GM04504 (cell line): ENCODE measurements at regions not wholly inside any gene's neighbourhood (a gene's known extent, or its start where the extent isn't known, plus 50 kb on each side); places are given as distances from the start of the nearest gene placed in this dataset.
A peak's percentile ranks its signal among the peaks of the same experiment; 100 is the strongest.

Experiments used
- DNase-seq: peaks from one replicate; pipeline ENCODE4 v3.0.0-alpha.2; 2012; ENCODE audit warnings: low read depth

- no peak for DNase-seq
These were observed 400.0 kb downstream of the SOX9 start for GRCh38 chr17:72520665-72521303.

GRCh38 chr17:72523491-72523890 is 402.7 kb downstream of the SOX9 start:
- no peak for DNase-seq

- no peak for DNase-seq
These were observed 404.6 kb downstream of the SOX9 start for GRCh38 chr17:72525225-72526015.

GRCh38 chr17:72526769-72527168 is 405.9 kb downstream of the SOX9 start:
- DNase-seq = no peak

- no peak for DNase-seq
These were observed 407.0 kb downstream of the SOX9 start for GRCh38 chr17:72527789-72528188.

GRCh38 chr17:72528683-72529082 is 407.9 kb downstream of the SOX9 start:
- DNase-seq = no peak

GRCh38 chr17:72529386-72529785 is 408.6 kb downstream of the SOX9 start:
- DNase-seq = no peak

GRCh38 chr17:72530454-72530853 is 409.6 kb downstream of the SOX9 start:
- no peak for DNase-seq

DNA sequence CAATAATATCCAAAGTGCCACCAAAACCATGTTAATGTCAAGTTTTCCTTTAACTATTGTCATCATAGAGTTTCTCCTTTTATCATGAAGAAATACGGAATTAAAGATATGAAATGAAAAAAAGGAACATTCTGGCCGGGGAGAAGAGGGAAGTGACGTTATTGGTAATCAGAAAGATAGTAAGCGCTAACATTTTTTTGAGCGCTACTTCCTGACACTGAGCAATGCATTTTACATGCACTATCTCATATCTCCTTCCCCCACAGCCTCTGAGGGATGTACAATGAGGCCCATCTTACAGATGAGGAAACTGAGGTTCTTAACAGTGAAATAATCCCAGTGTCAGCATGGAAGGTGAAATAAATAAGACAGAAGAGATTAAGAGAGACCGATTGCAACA is 410.9 kb downstream of the SOX9 start:
- DNase-seq = no peak

- DNase-seq = no peak
These were observed 413.4 kb downstream of the SOX9 start for GRCh38 chr17:72534265-72534664.

GRCh38 chr17:72534776-72535175 is 414.0 kb downstream of the SOX9 start:
- DNase-seq = no peak

DNA sequence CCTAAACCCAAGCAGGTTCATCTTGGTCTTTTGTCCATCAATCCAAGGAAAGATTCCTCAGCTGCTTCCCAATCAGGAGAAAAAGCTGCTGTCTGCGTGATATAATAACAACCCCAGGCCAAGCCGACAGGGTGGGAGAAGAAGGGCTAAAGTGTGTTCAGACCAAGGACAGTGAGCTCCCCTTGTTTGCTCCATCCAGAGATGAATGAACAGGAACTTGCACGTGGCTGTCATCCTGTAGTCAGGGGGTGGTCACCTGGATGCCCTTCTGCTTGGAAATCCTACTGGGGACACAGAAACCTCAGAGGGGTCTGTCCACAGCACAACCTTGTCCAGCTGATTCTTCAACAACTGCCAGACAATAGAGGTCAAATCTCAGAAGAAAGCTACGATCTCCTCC is 414.5 kb downstream of the SOX9 start:
- no peak for DNase-seq

- DNase-seq = no peak
These were observed 415.0 kb downstream of the SOX9 start for GRCh38 chr17:72535779-72536178.

- DNase-seq = no peak
These were observed 416.0 kb downstream of the SOX9 start for GRCh38 chr17:72536788-72537187.

- DNase-seq = no peak
These were observed 417.6 kb downstream of the SOX9 start for GRCh38 chr17:72538443-72538842.

DNA sequence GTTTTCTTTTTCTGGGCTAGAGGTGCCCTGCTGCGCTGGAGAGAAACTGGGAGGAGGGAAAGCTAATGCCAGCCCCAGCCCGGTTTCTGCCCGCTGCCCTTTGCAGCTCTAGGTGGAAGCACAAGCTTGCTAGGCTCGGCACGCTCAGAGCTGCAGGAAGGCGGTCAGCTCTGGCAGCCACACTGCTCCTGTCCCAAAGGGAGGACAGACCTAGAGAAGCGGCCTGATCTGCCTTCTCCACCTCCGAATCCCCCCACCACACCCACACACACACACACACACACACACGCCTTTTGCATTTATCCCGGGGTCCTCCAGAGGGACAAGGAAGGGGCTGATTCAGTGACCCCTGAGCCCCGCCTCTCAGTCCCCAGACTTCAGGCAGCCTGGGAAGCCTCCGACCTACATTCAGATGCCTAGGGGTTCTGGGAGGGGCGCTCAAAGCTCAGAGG is 418.1 kb downstream of the SOX9 start:
- no peak for DNase-seq

DNA sequence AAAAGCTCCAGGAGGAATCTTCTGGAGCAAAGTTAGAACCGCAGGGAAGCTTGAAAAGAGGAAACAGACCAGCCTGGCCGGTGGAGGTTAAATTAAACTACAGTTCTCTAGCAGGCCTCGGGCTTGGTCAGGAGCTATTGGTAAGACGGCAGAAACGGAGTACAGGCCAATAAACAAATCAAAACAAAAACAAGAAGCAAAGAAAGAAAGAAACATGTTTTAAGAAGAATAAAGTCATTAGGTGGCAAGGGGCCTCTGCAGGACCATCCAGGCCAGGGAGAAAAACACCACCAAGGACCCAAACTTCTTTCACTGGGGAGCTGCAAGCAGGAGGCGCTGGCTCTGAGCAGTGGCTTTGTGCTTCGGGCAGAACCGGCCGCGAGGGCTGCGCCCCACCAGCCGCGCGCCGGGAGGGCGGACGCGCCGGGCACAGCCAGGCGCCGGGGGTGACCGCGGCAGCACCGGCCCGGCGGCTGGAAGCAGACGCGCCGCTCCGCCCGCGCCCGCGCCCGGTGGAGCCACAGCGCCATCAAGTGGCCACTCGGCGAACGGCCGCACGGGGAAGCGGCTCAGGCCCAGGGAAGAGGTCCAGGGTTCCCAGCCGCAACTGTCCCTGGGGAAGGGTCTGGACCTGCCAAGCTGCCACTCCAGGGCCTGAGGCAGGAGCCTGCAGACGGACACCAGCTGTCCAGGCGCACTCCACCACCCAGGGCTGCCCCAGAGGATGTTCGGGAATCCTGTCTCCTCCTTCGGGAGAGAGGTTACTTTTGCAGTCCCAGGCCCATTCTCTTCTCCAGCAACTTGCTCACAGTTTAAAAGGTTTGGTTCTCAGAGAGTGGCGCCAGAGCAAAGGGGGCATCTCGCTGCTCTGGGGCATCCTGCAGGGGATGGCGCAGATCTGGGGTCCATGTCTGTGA is 419.4 kb downstream of the SOX9 start:
- peak; percentile 38 for DNase-seq

DNA sequence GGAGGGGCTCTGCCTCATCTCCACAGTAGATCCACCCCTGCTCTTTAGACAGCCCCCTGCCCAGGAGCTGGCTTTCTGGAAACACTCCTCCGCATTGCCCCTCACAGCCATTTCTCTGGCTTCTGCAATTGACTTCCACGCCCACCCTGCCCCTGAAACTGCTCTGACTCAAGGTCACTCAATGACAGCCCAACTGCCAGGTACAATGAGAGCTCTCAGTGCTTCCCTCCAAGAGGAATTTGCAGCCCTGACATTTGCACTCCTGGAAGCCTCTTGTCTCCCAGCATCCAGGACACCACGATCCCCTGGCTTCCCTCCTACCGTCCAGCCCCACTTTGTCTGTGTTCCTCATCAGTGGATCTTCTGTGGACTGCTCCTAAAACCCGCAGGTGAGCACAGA is 421.5 kb downstream of the SOX9 start:
- no peak for DNase-seq

DNA sequence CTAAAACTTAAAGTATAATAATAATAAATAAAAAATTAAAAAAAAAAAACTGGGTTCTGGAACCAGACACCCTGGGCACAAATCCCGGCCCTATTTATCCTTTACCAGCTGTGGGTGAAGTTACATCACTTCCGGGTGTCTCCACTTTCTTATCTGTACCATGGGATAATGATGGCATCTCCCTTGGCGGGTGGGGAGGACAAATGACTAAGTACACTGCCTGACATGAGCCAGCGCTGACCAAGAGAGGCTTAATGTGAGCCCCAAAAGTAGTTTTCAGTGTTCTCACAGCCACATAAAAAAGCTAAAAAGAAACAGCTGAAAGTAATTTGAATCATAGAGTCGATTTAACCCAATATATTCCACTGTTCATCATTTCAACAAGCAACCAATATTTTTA is 424.9 kb downstream of the SOX9 start:
- DNase-seq = no peak

- DNase-seq = no peak
These were observed 432.4 kb downstream of the SOX9 start for GRCh38 chr17:72553051-72553755.

GRCh38 chr17:72554508-72554907 is 433.7 kb downstream of the SOX9 start:
- no peak for DNase-seq

- no peak for DNase-seq
These were observed 434.2 kb downstream of the SOX9 start for GRCh38 chr17:72555052-72555451.
